ENCODE measurements at regions not wholly inside any gene's neighbourhood (a gene's known extent, or its start where the extent isn't known, plus 50 kb on each side); places are given as distances from the start of the nearest gene placed in this dataset.

DNA sequence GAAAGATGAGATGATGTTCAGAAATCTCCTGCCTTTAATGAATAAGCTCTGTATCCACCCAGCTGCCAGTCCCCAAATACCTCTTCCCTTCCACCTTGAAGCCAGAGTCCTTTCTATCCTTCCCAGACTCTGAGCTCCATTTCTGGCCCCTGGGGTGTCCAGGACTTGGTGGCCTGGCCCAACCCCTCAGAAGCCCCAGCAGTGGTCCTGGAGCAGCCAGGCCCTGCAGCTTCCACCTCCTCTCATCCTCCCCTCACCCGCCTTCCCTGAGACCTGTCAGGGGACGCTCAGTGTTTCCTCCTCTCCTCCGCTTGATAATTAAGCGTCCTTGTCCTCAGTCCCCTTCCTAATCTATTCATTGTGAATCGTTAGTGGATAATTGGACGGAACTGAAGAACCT is 95.2 kb upstream of the CCL1 start:
- TF ChIP-seq MAFG (tag; conservative IDR thresholded peaks at IDR 0.05): no peak
- TF ChIP-seq NONO (IDR thresholded peaks at IDR 0.05; ENCODE audit: low read depth in 2 of 2, low read length in 1 of 2): no peak
- TF ChIP-seq, protein P1, sequence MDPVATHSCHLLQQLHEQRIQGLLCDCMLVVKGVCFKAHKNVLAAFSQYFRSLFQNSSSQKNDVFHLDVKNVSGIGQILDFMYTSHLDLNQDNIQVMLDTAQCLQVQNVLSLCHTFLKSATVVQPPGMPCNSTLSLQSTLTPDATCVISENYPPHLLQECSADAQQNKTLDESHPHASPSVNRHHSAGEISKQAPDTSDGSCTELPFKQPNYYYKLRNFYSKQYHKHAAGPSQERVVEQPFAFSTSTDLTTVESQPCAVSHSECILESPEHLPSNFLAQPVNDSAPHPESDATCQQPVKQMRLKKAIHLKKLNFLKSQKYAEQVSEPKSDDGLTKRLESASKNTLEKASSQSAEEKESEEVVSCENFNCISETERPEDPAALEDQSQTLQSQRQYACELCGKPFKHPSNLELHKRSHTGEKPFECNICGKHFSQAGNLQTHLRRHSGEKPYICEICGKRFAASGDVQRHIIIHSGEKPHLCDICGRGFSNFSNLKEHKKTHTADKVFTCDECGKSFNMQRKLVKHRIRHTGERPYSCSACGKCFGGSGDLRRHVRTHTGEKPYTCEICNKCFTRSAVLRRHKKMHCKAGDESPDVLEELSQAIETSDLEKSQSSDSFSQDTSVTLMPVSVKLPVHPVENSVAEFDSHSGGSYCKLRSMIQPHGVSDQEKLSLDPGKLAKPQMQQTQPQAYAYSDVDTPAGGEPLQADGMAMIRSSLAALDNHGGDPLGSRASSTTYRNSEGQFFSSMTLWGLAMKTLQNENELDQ (CRISPR knock-in tag; IDR thresholded peaks at IDR 0.05; ENCODE audit: borderline replicate concordance): no peak
- TF ChIP-seq ZNF146 (CRISPR knock-in tag; IDR thresholded peaks at IDR 0.05; ENCODE audit: unreplicated experiment): no peak
- no peak for TF ChIP-seq MAFK (IDR thresholded peaks at IDR 0.05; ENCODE audit: low read length)
- TF ChIP-seq GABPB1 (CRISPR knock-in tag; IDR thresholded peaks at IDR 0.05): no peak
- no peak for TF ChIP-seq YBX1 (IDR thresholded peaks at IDR 0.05)
- no peak for TF ChIP-seq MYBL2 (IDR thresholded peaks at IDR 0.05; ENCODE audit: low read depth)
- TF ChIP-seq MYBL2 (CRISPR knock-in tag; IDR thresholded peaks at IDR 0.05; ENCODE audit: borderline replicate concordance): no peak
- TF ChIP-seq TAF1 (IDR thresholded peaks at IDR 0.05; ENCODE audit: control insufficient read depth, extremely low read depth, insufficient read depth, low read length, severe bottlenecking): no peak
- TF ChIP-seq NR3C1 (CRISPR knock-in tag; IDR thresholded peaks at IDR 0.05): no peak
- TF ChIP-seq ZNF174 (CRISPR knock-in tag; IDR thresholded peaks at IDR 0.05): no peak
